H1 (cell line): ENCODE measurements at regions not wholly inside any gene's neighbourhood (a gene's known extent, or its start where the extent isn't known, plus 50 kb on each side); places are given as distances from the start of the nearest gene placed in this dataset.
"Not testable (repeated sequence)": the region's sequence is repeated elsewhere in the genome, so short reads cannot be mapped to it uniquely, and the experiment has no call there.

Source experiments
- CTCF ChIA-PET: fragments of 300-600 bp; sonication (Branson Sonifier 250); formaldehyde crosslinking; loops from one replicate; lab custom pipeline; 2021; ENCODE audit not compliant: partially characterized antibody; lab: Charles Lee
- POLR2A ChIA-PET: fragments of 300-600 bp; sonication (Branson Sonifier 250); formaldehyde crosslinking; loops from one replicate; lab custom pipeline; 2021; ENCODE audit warnings: inconsistent platforms; ENCODE audit not compliant: partially characterized antibody; lab: Charles Lee
- DNase-seq, 2 experiments: peaks; one replicate each; pipeline versions ENCODE4 v3.0.0 to v3.0.0-alpha.2; 2010 to 2022; ENCODE audit warnings: low spot score in 2 of 2, low read depth in 1 of 2, mixed read lengths in 1 of 2
- FAIRE-seq: peaks from 2 replicates; lab custom pipeline; 2011; peaks lifted over from hg19 to GRCh38; lab: Jason Lieb, UNC
- H2AFZ ChIP-seq: 2 replicates; pipeline ENCODE4 v1.8.1; 2012; ENCODE audit warnings: low read length, inconsistent platforms
- H2AK5ac ChIP-seq: 2 replicates; pipeline ENCODE4 v1.6.1; 2013; ENCODE audit warnings: low read depth, low read length
- H2BK120ac ChIP-seq: replicated peaks from 2 replicates; pipeline ENCODE3; 2013; ENCODE audit warnings: low read depth, low read length, inconsistent platforms
- H2BK12ac ChIP-seq: 2 replicates; pipeline ENCODE4 v1.6.1; 2013; ENCODE audit warnings: low read depth, low read length
- H2BK15ac ChIP-seq: 2 replicates; pipeline ENCODE4 v1.6.1; 2013; ENCODE audit warnings: low read length
- H2BK20ac ChIP-seq: 2 replicates; pipeline ENCODE4 v1.6.1; 2013; ENCODE audit warnings: low read length
- H2BK5ac ChIP-seq: 2 replicates; pipeline ENCODE4 v1.6.1; 2013; ENCODE audit warnings: low read depth, low read length
- H3K14ac ChIP-seq: 2 replicates; pipeline ENCODE4 v1.6.1; 2013; ENCODE audit warnings: inconsistent platforms; ENCODE audit not compliant: insufficient read length
- H3K18ac ChIP-seq: 2 replicates; pipeline ENCODE4 v1.6.1; 2013; ENCODE audit warnings: low read length; ENCODE audit errors: extremely low read depth
- H3K23ac ChIP-seq: 2 replicates; pipeline ENCODE4 v1.6.1; 2013; ENCODE audit warnings: inconsistent platforms; ENCODE audit not compliant: insufficient read length
- H3K23me2 ChIP-seq: 2 replicates; pipeline ENCODE4 v1.6.1; 2013; ENCODE audit warnings: low read depth, low read length
- H3K27ac ChIP-seq: 2 replicates; pipeline ENCODE4 v1.6.1; 2011; ENCODE audit warnings: low read depth, low read length, inconsistent platforms
- H3K27me3 ChIP-seq, 4 experiments: replicated peaks in 1 of 4; 1 replicate in 1 of 4; 2 replicates in 3 of 4; pipeline versions ENCODE4 v1.6.1 to v1.8.1; 2011 to 2013; ENCODE audit warnings: low read length in 3 of 4, mild to moderate bottlenecking in 3 of 4, inconsistent platforms in 2 of 4, mixed read lengths in 2 of 4, moderate library complexity in 1 of 4; ENCODE audit not compliant: control insufficient read depth in 3 of 4, insufficient read depth in 3 of 4; ENCODE audit errors: extremely low read depth in 1 of 4
- H3K36me3 ChIP-seq, 4 experiments: 2 replicates each; pipeline versions ENCODE4 v1.6.1 to v1.8.1; 2011 to 2013; ENCODE audit warnings: mild to moderate bottlenecking in 4 of 4, low read length in 3 of 4, moderate library complexity in 2 of 4, control low read depth in 1 of 4, inconsistent platforms in 1 of 4; ENCODE audit not compliant: insufficient read depth in 4 of 4, control insufficient read depth in 2 of 4
- H3K4ac ChIP-seq: replicated peaks from 2 replicates; pipeline ENCODE3; 2013; ENCODE audit warnings: low read length, low read depth, mixed read lengths, inconsistent platforms; ENCODE audit not compliant: insufficient read length
- H3K4me1 ChIP-seq, 4 experiments: replicated peaks in 1 of 4; 1 replicate in 1 of 4; 2 replicates in 3 of 4; pipeline versions ENCODE4 v1.6.1 to v1.8.1; 2011 to 2013; ENCODE audit warnings: low read length in 3 of 4, inconsistent platforms in 2 of 4, mixed read lengths in 1 of 4; ENCODE audit not compliant: insufficient read depth in 4 of 4, control insufficient read depth in 3 of 4
- H3K4me2 ChIP-seq, 2 experiments: 2 replicates each; pipeline versions ENCODE4 v1.6.1 to v1.8.1; 2011 to 2013; ENCODE audit warnings: low read depth in 2 of 2, low read length in 2 of 2, control low read depth in 1 of 2, inconsistent platforms in 1 of 2, mild to moderate bottlenecking in 1 of 2; ENCODE audit not compliant: insufficient read depth in 1 of 2
- H3K4me3 ChIP-seq, 4 experiments: fragments of 200-600, 300-600 bp in 1 of 4; sonication (generic), shearing (Covaris generic), sonication (Bioruptor Twin) in 1 of 4; 2 replicates each; pipeline versions ENCODE4 v1.5.1 to v1.8.1; 2011 to 2016; ENCODE audit warnings: low read length in 4 of 4, low read depth in 3 of 4, control low read depth in 2 of 4, inconsistent platforms in 2 of 4, mild to moderate bottlenecking in 2 of 4, mixed read lengths in 1 of 4, moderate library complexity in 1 of 4; ENCODE audit not compliant: insufficient read depth in 2 of 4; ENCODE audit errors: extremely low read depth in 1 of 4
- H3K56ac ChIP-seq: replicated peaks from 2 replicates; pipeline ENCODE3; 2013; ENCODE audit warnings: low read depth, mild to moderate bottlenecking, mixed read lengths, low read length, inconsistent platforms; ENCODE audit not compliant: insufficient read length
- H3K79me1 ChIP-seq: 2 replicates; pipeline ENCODE4 v1.6.1; 2013; ENCODE audit warnings: low read depth, low read length, control low read depth
- H3K79me2 ChIP-seq, 2 experiments: 2 replicates each; pipeline versions ENCODE4 v1.6.1 to v1.8.1; 2012 to 2013; ENCODE audit warnings: low read length in 2 of 2, mild to moderate bottlenecking in 2 of 2, inconsistent platforms in 1 of 2; ENCODE audit not compliant: insufficient read depth in 2 of 2, control insufficient read depth in 1 of 2
- H3K9ac ChIP-seq, 4 experiments: replicated peaks in 1 of 4; 1 replicate in 1 of 4; 2 replicates in 3 of 4; pipeline versions ENCODE4 v1.6.1 to v1.8.1; 2011 to 2013; ENCODE audit warnings: low read depth in 3 of 4, low read length in 3 of 4, control low read depth in 2 of 4, mild to moderate bottlenecking in 2 of 4, moderate library complexity in 2 of 4, inconsistent platforms in 1 of 4; ENCODE audit errors: extremely low read depth in 1 of 4
- H3K9me3 ChIP-seq, 2 experiments: 2 replicates each; pipeline versions ENCODE4 v1.6.1 to v1.8.1; 2012 to 2013; ENCODE audit warnings: mild to moderate bottlenecking in 2 of 2, moderate library complexity in 2 of 2, control low read depth in 1 of 2, inconsistent platforms in 1 of 2, low read depth in 1 of 2, low read length in 1 of 2, mixed read lengths in 1 of 2; ENCODE audit not compliant: insufficient read depth in 2 of 2
- H4K20me1 ChIP-seq, 2 experiments: replicated peaks in 1 of 2; 2 replicates each; pipeline versions ENCODE3 to v1.8.1; 2011 to 2013; ENCODE audit warnings: inconsistent platforms in 2 of 2, low read length in 2 of 2, mild to moderate bottlenecking in 1 of 2; ENCODE audit not compliant: insufficient read depth in 2 of 2, control insufficient read depth in 1 of 2
- H4K5ac ChIP-seq: 2 replicates; pipeline ENCODE4 v1.6.1; 2013; ENCODE audit warnings: low read length, low read depth, mixed read lengths, inconsistent platforms; ENCODE audit not compliant: insufficient read length
- H4K8ac ChIP-seq: 2 replicates; pipeline ENCODE4 v1.8.0; 2013; ENCODE audit warnings: mild to moderate bottlenecking, moderate library complexity, low read length, inconsistent platforms; ENCODE audit not compliant: insufficient read depth; ENCODE audit errors: extremely low read depth
- H4K91ac ChIP-seq: replicated peaks from 2 replicates; pipeline ENCODE3; 2013; ENCODE audit warnings: low read length, mixed read lengths, inconsistent platforms; ENCODE audit not compliant: insufficient read length
- CBX5 ChIP-seq: fragments of 300-800, 300-1000 bp; sonication (generic); IDR thresholded peaks from 2 replicates; pipeline ENCODE4 v1.7.1; 2016; ENCODE audit warnings: antibody characterized with exemption, low read length, low read depth
- CBX8 ChIP-seq: fragments of 300-800, 300-1000 bp; sonication (generic); IDR thresholded peaks from 2 replicates; pipeline ENCODE4 v1.7.1; 2016; ENCODE audit warnings: low read depth, low read length, borderline replicate concordance
- HDAC6 ChIP-seq: IDR thresholded peaks from one replicate; pipeline ENCODE4 v1.7.1; 2012; ENCODE audit warnings: low read depth, mild to moderate bottlenecking, inconsistent platforms, low read length, moderate library complexity
- WGBS, 2 experiments: shearing (Covaris generic) in 1 of 2; methylation state at CpG; one replicate each; pipeline versions ENCODE4 v1.1.6 to v1.1.7; 2013 to 2015; ENCODE audit warnings: low lambda C conversion rate in 2 of 2, mixed read lengths in 2 of 2, inconsistent platforms in 1 of 2, low coverage in 1 of 2, missing lambda C conversion rate in 1 of 2; ENCODE audit not compliant: insufficient replicate concordance in 2 of 2, insufficient coverage in 1 of 2, insufficient read length in 1 of 2; ENCODE audit errors: extremely low coverage in 1 of 2, missing lambda C conversion rate in 1 of 2; 5-methylcytosine and 5-hydroxymethylcytosine counted together

DNA sequence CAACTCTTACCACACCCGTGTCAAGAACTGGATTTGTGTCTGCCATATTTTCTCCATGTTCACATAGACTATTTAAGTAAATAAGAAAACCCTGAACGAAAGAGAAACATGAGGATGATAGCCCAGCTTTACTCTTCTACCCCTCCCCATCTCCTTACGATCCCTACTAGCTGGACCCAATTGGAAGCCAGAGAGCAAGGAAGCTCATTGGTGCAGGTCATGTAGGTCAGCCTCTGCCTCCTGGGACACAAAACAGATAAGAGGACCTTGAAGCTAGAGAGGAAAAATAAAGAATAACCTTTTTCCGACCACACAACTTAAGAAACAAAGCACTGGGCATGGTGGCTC, 124.6 kb upstream of the ATF7IP start (continued):
- TF ChIP-seq CBX8 = no peak
- no peak for TF ChIP-seq CBX5
- TF ChIP-seq HDAC6 = no peak
- TF ChIP-seq, all 59 proteins: peak for 0

- H3K27ac ChIP-seq, H3K4me2 ChIP-seq, H2BK5ac ChIP-seq, H4K91ac ChIP-seq, H3K18ac ChIP-seq, H2BK20ac ChIP-seq, H3K9me3 ChIP-seq, H3K79me2 ChIP-seq, H4K5ac ChIP-seq, H3K9ac ChIP-seq, H2BK15ac ChIP-seq, H3K56ac ChIP-seq, DNase-seq, H2AFZ ChIP-seq, H3K36me3 ChIP-seq, H4K8ac ChIP-seq, H3K27me3 ChIP-seq, H3K23ac ChIP-seq, H3K4ac ChIP-seq, FAIRE-seq, H4K20me1 ChIP-seq, H3K23me2 ChIP-seq, H2BK120ac ChIP-seq, H2BK12ac ChIP-seq, H2AK5ac ChIP-seq, H3K14ac ChIP-seq, H3K79me1 ChIP-seq, H3K4me3 ChIP-seq: not testable (repeated sequence)
- ChIA-PET CTCF (interaction anchor here (0.6 to 6.9 kb wide), 3 partner anchors 10 to 255 kb away, joined by 3 to 82 read pairs (median 58); no protein-coding TSS in a partner anchor), POLR2A (interaction anchor here (1.8 kb wide), 1 partner anchor 123 kb away, joined by 5 read pairs; the partner anchor contains the start of gene ATF7IP)
- peaks cover 2 to 12% (median 6%) of the 10 kb centered on the region in 4 experiments; a peak in 6 of 7 replicates for H3K4me1 ChIP-seq
- 81% methylated on average over 4 of the region's 6 CpGs; no CpG with 5 or more reads in 1 of the 2 experiments for WGBS, 2 experiments
Measured at GRCh38 chr12:14242825-14243224, 122.7 kb upstream of the ATF7IP start.
